OCI-LY7 (cell line): ENCODE measurements at regions not wholly inside any gene's neighbourhood (a gene's known extent, or its start where the extent isn't known, plus 50 kb on each side); places are given as distances from the start of the nearest gene placed in this dataset.

Experiments used
- BruUV-seq: library from RNA; stranded (reverse); fragments of 400-500 nt; replicated peaks from 2 replicates; lab custom pipeline; 2021; lab: Mats Ljungman, UMichigan
- CTCF ChIA-PET: fragments of 300-600 bp; sonication (Branson Sonifier 250); formaldehyde crosslinking; loops from one replicate; lab custom pipeline; 2022; ENCODE audit warnings: antibody characterized with exemption; ENCODE audit not compliant: unreplicated experiment; lab: Charles Lee
- POLR2A ChIA-PET: fragments of 300-600 bp; sonication (Branson Sonifier 250); formaldehyde crosslinking; loops from one replicate; lab custom pipeline; 2022; ENCODE audit warnings: antibody characterized with exemption; lab: Charles Lee
- DNase-seq: peaks from one replicate; pipeline ENCODE4 v3.0.0-alpha.2; 2015; ENCODE audit warnings: low spot score
- H2AFZ ChIP-seq: fragments of 200-600 bp; sonication (generic), shearing (Covaris generic); 2 replicates; pipeline ENCODE4 v1.6.1; 2014; ENCODE audit warnings: mild to moderate bottlenecking, antibody characterized with exemption, low read length, moderate library complexity
- H3K27ac ChIP-seq: fragments of 200-600 bp; sonication (generic); 2 replicates; pipeline ENCODE4 v1.5.1; 2014; ENCODE audit warnings: mixed run types, low read depth, mild to moderate bottlenecking, moderate library complexity, low read length, inconsistent platforms; ENCODE audit not compliant: poor library complexity, severe bottlenecking
- H3K36me3 ChIP-seq: fragments of 200-600 bp; sonication (generic); 2 replicates; pipeline ENCODE4 v1.6.1; 2014; ENCODE audit warnings: mild to moderate bottlenecking, antibody characterized with exemption, low read length, moderate library complexity, mixed read lengths; ENCODE audit not compliant: insufficient read depth
- H3K4me1 ChIP-seq: fragments of 200-600 bp; sonication (generic); 2 replicates; pipeline ENCODE4 v1.5.1; 2014; ENCODE audit warnings: mild to moderate bottlenecking, low read length; ENCODE audit not compliant: insufficient read depth, poor library complexity, severe bottlenecking
- H3K4me2 ChIP-seq: fragments of 200-600 bp; sonication (generic); 2 replicates; pipeline ENCODE4 v1.6.1; 2014; ENCODE audit warnings: mild to moderate bottlenecking, low read length
- H3K4me3 ChIP-seq: fragments of 200-600 bp; sonication (generic); 2 replicates; pipeline ENCODE4 v1.5.1; 2014; ENCODE audit warnings: mild to moderate bottlenecking, low read depth, low read length; ENCODE audit not compliant: poor library complexity, severe bottlenecking
- H3K79me2 ChIP-seq: fragments of 200-600 bp; sonication (generic); 2 replicates; pipeline ENCODE4 v1.6.1; 2016; ENCODE audit warnings: low read depth, mild to moderate bottlenecking, low read length, moderate library complexity, mixed read lengths; ENCODE audit not compliant: insufficient read depth
- H3K9me2 ChIP-seq: fragments of 200-600 bp; sonication (generic); 2 replicates; pipeline ENCODE4 v1.6.1; 2016; ENCODE audit warnings: mild to moderate bottlenecking, low read length, mixed read lengths; ENCODE audit not compliant: insufficient read depth
- H3K9me3 ChIP-seq: fragments of 200-600 bp; sonication (generic); 2 replicates; pipeline ENCODE4 v1.6.1; 2014; ENCODE audit warnings: mild to moderate bottlenecking, mixed run types, low read length, mixed read lengths
- H4K20me1 ChIP-seq: fragments of 200-600 bp; sonication (generic); 2 replicates; pipeline ENCODE4 v1.6.1; 2014; ENCODE audit warnings: mild to moderate bottlenecking, antibody characterized with exemption, low read length, moderate library complexity, mixed read lengths; ENCODE audit not compliant: insufficient read depth
- EZH2phosphoT487 ChIP-seq: fragments of 200-600 bp; sonication (generic); IDR thresholded peaks from 2 replicates; pipeline ENCODE4 v1.6.1; 2018; ENCODE audit warnings: low read depth, borderline replicate concordance, mild to moderate bottlenecking, mixed run types, antibody characterized with exemption, low read length, moderate library complexity, mixed read lengths
- intact Hi-C: fragments of 100-400 bp; cut with micrococcal nuclease; formaldehyde crosslinking; loops from one replicate; pipeline ENCODE4 v1.10.0; 2022; ENCODE audit not compliant: unreplicated experiment
- TF ChIP-seq, protein P1 (sequence below): fragments of 200-600 bp; sonication (generic); conservative IDR thresholded peaks from 2 replicates; pipeline ENCODE4 v1.5.1; 2014; ENCODE audit warnings: mild to moderate bottlenecking, antibody characterized with exemption, low read length, moderate library complexity, mixed read lengths

DNA sequence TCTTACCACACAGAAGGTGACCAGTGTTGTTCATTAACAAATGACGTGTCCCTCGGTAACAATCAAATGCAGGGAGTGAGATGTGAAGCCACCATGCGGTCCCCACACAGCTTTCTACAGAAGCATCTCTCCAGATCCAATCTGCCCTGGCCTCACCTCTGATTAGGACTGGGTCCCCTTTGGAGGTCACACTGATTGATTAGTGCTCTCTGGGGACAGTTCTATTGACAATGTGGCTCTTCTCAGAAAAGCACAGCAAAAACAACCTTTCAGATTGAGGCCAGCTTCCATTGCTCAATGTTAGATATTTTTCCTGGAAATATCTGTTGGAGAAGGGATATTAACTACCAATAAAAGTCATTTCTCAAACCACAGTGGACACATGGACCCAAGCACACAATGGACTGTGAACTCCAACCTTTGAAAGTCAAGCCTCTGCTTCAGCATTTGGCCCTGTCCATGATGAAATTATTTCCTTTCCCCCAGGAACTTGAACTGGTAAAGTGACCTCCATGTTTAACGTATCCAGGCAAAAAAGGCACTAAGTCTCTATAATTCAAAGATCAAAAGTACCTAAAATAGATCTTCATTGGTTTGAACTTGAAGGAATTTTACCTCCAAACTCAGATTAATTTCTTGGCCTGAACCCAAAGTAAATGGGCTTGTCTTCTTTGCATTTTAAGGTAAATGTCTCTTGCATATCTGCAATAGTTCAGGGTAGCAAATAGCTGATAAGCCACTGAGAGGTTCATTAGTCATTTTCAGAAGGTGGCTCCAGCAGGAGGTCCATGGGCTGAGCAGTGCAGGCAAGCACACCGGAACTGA lies 118.5 kb downstream of the FOXA2 start:
- no peaks in the 10 kb centered on the region for H3K4me1 ChIP-seq
- H3K27ac ChIP-seq, result no peak overlapping the region
- no peak for DNase-seq
- ChIA-PET POLR2A (interaction anchor here (0.9 kb wide), 1 partner anchor 14 kb away, joined by 3 read pairs; no protein-coding TSS in a partner anchor), CTCF (no interaction called here)
- intact Hi-C loops, result no loop called here
- no peaks in the 10 kb centered on the region for H3K36me3 ChIP-seq
- TF ChIP-seq, protein P1, sequence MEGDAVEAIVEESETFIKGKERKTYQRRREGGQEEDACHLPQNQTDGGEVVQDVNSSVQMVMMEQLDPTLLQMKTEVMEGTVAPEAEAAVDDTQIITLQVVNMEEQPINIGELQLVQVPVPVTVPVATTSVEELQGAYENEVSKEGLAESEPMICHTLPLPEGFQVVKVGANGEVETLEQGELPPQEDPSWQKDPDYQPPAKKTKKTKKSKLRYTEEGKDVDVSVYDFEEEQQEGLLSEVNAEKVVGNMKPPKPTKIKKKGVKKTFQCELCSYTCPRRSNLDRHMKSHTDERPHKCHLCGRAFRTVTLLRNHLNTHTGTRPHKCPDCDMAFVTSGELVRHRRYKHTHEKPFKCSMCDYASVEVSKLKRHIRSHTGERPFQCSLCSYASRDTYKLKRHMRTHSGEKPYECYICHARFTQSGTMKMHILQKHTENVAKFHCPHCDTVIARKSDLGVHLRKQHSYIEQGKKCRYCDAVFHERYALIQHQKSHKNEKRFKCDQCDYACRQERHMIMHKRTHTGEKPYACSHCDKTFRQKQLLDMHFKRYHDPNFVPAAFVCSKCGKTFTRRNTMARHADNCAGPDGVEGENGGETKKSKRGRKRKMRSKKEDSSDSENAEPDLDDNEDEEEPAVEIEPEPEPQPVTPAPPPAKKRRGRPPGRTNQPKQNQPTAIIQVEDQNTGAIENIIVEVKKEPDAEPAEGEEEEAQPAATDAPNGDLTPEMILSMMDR, result no peak
- TF ChIP-seq EZH2phosphoT487, result no peak
- no peaks in the 10 kb centered on the region for H4K20me1 ChIP-seq
- no peak overlapping the region for H3K4me3 ChIP-seq
- no peaks in the 10 kb centered on the region for H3K9me2 ChIP-seq
- H3K79me2 ChIP-seq, result no peaks in the 10 kb centered on the region
- no peak overlapping the region for H2AFZ ChIP-seq
- no TSS peak for BruUV-seq
- no peaks in the 10 kb centered on the region for H3K9me3 ChIP-seq
- no peak overlapping the region for H3K4me2 ChIP-seq

DNA sequence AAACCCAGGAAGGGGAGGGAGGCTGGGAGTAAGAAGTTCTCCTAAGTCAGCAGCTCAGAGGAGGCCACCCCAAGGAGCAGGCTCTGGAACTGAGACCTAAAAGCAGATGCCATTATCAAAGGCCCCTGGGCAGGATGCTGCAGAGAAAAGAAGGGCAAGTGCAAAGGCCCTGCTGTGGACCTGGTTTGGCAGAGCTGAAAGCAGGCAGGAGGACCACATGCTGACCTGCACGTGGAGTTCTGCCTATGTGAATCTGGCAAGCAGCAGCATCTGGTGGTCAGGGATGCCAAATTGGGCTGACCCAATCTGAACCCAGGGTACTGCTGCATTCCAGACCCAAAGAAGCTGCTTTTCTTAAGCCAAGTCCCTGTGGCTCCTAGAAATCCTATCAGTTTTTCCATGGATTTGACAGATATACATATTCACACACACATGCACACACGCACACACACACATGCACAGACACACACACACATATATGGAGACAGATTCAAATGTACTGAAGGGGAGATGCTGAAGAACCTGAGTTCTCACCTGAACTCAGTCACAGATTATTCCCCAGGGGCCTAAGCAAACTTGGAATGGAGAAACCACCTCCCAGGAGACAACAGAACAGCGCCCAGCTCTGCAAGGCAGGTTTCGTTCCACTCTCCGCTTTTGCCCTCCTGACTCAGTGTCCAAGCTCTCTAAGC lies 119.9 kb downstream of the FOXA2 start:
- no peak overlapping the region for H2AFZ ChIP-seq
- intact Hi-C loops, result no loop called here
- H3K27ac ChIP-seq, result no peak overlapping the region
- H3K9me3 ChIP-seq, result no peaks in the 10 kb centered on the region
- no peaks in the 10 kb centered on the region for H3K79me2 ChIP-seq
- ChIA-PET CTCF (no interaction called here), POLR2A (no interaction called here)
- H4K20me1 ChIP-seq, result no peaks in the 10 kb centered on the region
- no peak for DNase-seq
- H3K4me3 ChIP-seq, result no peak overlapping the region
- no TSS peak for BruUV-seq
- TF ChIP-seq EZH2phosphoT487, result no peak
- TF ChIP-seq, protein P1, result no peak
- H3K4me1 ChIP-seq, result no peaks in the 10 kb centered on the region
- no peaks in the 10 kb centered on the region for H3K36me3 ChIP-seq
- no peaks in the 10 kb centered on the region for H3K9me2 ChIP-seq
- H3K4me2 ChIP-seq, result no peak overlapping the region
